Body of pancreas (tissue), 4 donors: ENCODE measurements at regions not wholly inside any gene's neighbourhood (a gene's known extent, or its start where the extent isn't known, plus 50 kb on each side); places are given as distances from the start of the nearest gene placed in this dataset.

Experiments
- ATAC-seq: fragments of 150-250 bp; one replicate; pipeline ENCODE4 v1.9.1; 2016
- DNase-seq, 4 donors: peaks; one replicate each; pipeline ENCODE4 v3.0.0-alpha.2; 2019
- H3K27ac ChIP-seq, 4 donors: fragments of 200-600 bp; sonication (generic); 1 replicate in 3 of 4; 2 replicates in 1 of 4; pipeline versions ENCODE4 v1.5.1 to v1.6.1; 2016 to 2019; ENCODE audit warnings: mild to moderate bottlenecking in 1 of 4, mixed read lengths in 1 of 4, moderate library complexity in 1 of 4
- H3K27me3 ChIP-seq, 2 donors: fragments of 200-600 bp; sonication (generic); one replicate each; pipeline ENCODE4 v1.6.0; 2016; ENCODE audit warnings: mild to moderate bottlenecking in 1 of 2
- H3K36me3 ChIP-seq, 2 donors: fragments of 200-600 bp; sonication (generic); replicated peaks in 1 of 2; 2 replicates each; pipeline ENCODE4 v1.5.1; 2016; ENCODE audit warnings: low read depth in 2 of 2; ENCODE audit not compliant: insufficient read depth in 1 of 2
- H3K4me1 ChIP-seq: fragments of 200-600 bp; sonication (generic); one replicate; pipeline ENCODE4 v1.6.0; 2016
- H3K4me3 ChIP-seq, 2 donors: fragments of 200-600 bp; sonication (generic); 1 replicate in 1 of 2; 2 replicates in 1 of 2; pipeline ENCODE4 v1.5.1; 2016 to 2019
- H3K9me3 ChIP-seq, 3 donors: fragments of 200-600 bp; sonication (generic); 1 replicate in 2 of 3; 2 replicates in 1 of 3; pipeline ENCODE4 v1.5.1; 2016
- CTCF ChIP-seq, 7 experiments: fragments of 450-650 bp in 4 of 7; fragments of 200-600 bp in 3 of 7; sonication (generic) in 3 of 7; IDR thresholded peaks; one replicate each; pipeline ENCODE4 v1.5.1; 2016 to 2019; ENCODE audit warnings: antibody characterized with exemption in 7 of 7
- POLR2A ChIP-seq, 3 donors: fragments of 450-650 bp; IDR thresholded peaks; one replicate each; pipeline ENCODE4 v1.6.1; 2016; ENCODE audit warnings: antibody characterized with exemption in 3 of 3, mild to moderate bottlenecking in 2 of 3
- WGBS, 2 donors: methylation state at CpG; one replicate each; pipeline ENCODE4 v1.1.5; 2017; 5-methylcytosine and 5-hydroxymethylcytosine counted together
- intact Hi-C: fragments of 100-400 bp; cut with DNase I; formaldehyde crosslinking; loops from one replicate; pipeline ENCODE4 v1.15.1; 2023

- no peak overlapping the region for H3K4me3 ChIP-seq
- intact Hi-C loops, result no loop called here
- H3K9me3 ChIP-seq, result no peaks in the 10 kb centered on the region
- DNase-seq (no peak), ATAC-seq (no peak)
- no peak overlapping the region for H3K27ac ChIP-seq
- TF ChIP-seq POLR2A (IDR thresholded peaks at IDR 0.05) (no peak), CTCF (IDR thresholded peaks at IDR 0.05) (no peak)
- no peaks in the 10 kb centered on the region for H3K36me3 ChIP-seq
- 90 to 96% methylated on average over 3 of the region's 3 CpGs for WGBS, 2 donors
- H3K27me3 ChIP-seq, result no peaks in the 10 kb centered on the region
- H3K4me1 ChIP-seq, result no peaks in the 10 kb centered on the region
Observed at GRCh38 chr13:40238761-40239160, 427.7 kb downstream of the FOXO1 start.

GRCh38 chr13:40240293-40240692, 426.1 kb downstream of the FOXO1 start:
- Histone ChIP-seq H3K27me3 (no peaks in the 10 kb centered on the region), H3K27ac (no peak overlapping the region), H3K36me3 (no peaks in the 10 kb centered on the region), H3K4me1 (no peaks in the 10 kb centered on the region), H3K4me3 (no peak overlapping the region), H3K9me3 (no peaks in the 10 kb centered on the region)
- ATAC-seq, result no peak
- 88 to 89% methylated on average over 2 of the region's 2 CpGs for WGBS, 2 donors
- no peak for DNase-seq
- intact Hi-C loops, result no loop called here
- no peak for TF ChIP-seq CTCF (IDR thresholded peaks at IDR 0.05)

GRCh38 chr13:40241125-40241798, 425.2 kb downstream of the FOXO1 start:
- intact Hi-C loops, result no loop called here
- Histone ChIP-seq H3K27me3 (no peaks in the 10 kb centered on the region), H3K27ac (no peak overlapping the region), H3K4me3 (no peak overlapping the region), H3K36me3 (no peaks in the 10 kb centered on the region), H3K9me3 (no peaks in the 10 kb centered on the region), H3K4me1 (no peaks in the 10 kb centered on the region)
- TF ChIP-seq CTCF (IDR thresholded peaks at IDR 0.05), result no peak
- TF ChIP-seq POLR2A (IDR thresholded peaks at IDR 0.05), result no peak
- WGBS, 2 donors, result 80 to 85% methylated on average over 3 of the region's 3 CpGs
- ATAC-seq (no peak), DNase-seq (no peak)

- no peak for TF ChIP-seq POLR2A (IDR thresholded peaks at IDR 0.05)
- TF ChIP-seq CTCF (IDR thresholded peaks at IDR 0.05), result no peak
- DNase-seq (no peak), ATAC-seq (no peak)
- WGBS, 2 donors, result 84 to 90% methylated on average over 3 of the region's 3 CpGs
- intact Hi-C loops, result no loop called here
- Histone ChIP-seq H3K27ac (no peak overlapping the region), H3K4me3 (no peak overlapping the region), H3K36me3 (no peaks in the 10 kb centered on the region), H3K4me1 (no peaks in the 10 kb centered on the region), H3K27me3 (no peaks in the 10 kb centered on the region), H3K9me3 (no peaks in the 10 kb centered on the region)
Observed at GRCh38 chr13:40243047-40243446, 423.4 kb downstream of the FOXO1 start.

- ATAC-seq (no peak), DNase-seq (no peak)
- TF ChIP-seq CTCF (IDR thresholded peaks at IDR 0.05), result no peak
- no peak for TF ChIP-seq POLR2A (IDR thresholded peaks at IDR 0.05)
- Histone ChIP-seq H3K4me1 (no peaks in the 10 kb centered on the region), H3K36me3 (no peaks in the 10 kb centered on the region), H3K27ac (no peak overlapping the region), H3K27me3 (no peaks in the 10 kb centered on the region), H3K9me3 (no peaks in the 10 kb centered on the region), H3K4me3 (no peak overlapping the region)
- intact Hi-C loops, result no loop called here
- 28 to 39% methylated on average over 3 of the region's 3 CpGs for WGBS, 2 donors
Observed at GRCh38 chr13:40243982-40244381, 422.5 kb downstream of the FOXO1 start.
